DMS79 treated with DMSO at 0.1 percent for 48 hours (cell line): ENCODE measurements at regions not wholly inside any gene's neighbourhood (a gene's known extent, or its start where the extent isn't known, plus 50 kb on each side); places are given as distances from the start of the nearest gene placed in this dataset.
A peak's percentile ranks its signal among the peaks of the same experiment; 100 is the strongest.
"Not testable (repeated sequence)": the region's sequence is repeated elsewhere in the genome, so short reads cannot be mapped to it uniquely, and the experiment has no call there.

Source experiments
- DNase-seq: peaks from one replicate; lab custom pipeline; 2025; lab: John Stamatoyannopoulos, UW

DNA sequence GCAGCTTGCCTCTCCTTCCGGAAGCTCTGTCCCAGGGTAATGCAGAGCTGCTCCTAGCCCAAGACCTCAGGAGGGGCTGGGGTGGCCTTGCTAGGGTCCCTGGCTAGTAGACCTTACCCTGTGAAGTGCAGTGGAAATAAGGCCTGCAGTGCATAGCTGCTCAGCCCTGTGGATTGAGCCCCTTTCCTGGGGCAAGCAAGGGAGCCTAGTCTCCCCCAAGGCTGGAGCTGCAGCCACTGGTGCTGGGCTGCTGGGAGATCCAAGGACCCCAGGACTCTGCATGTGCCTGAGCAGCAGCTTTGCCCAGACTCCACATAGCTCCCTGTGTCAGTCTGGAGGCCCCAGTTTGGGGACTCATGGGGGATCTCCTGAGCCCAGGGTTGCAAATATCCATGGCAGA lies 57.9 kb downstream of the FANCF start:
- DNase-seq: no peak

DNA sequence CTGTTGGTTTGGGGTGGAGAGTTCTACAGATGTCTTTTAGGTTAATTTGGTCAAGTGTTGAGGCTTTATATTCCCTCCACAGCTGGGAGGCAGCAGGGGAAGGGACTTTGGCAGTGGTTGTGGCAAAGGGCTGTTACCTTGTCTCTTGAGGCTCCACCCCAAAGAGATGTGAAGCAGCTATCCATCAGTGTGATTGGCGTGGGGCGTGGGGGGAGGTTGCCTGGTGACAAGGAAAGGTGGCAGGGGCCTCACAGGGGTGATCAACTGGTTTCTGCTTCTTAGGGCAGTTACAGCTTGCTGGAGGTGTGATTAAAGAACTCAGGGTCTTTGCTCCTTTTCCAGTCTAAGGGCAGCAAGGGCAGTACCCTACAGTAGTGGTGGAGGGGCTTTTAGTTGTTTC lies 59.3 kb downstream of the FANCF start:
- DNase-seq: no peak

DNA sequence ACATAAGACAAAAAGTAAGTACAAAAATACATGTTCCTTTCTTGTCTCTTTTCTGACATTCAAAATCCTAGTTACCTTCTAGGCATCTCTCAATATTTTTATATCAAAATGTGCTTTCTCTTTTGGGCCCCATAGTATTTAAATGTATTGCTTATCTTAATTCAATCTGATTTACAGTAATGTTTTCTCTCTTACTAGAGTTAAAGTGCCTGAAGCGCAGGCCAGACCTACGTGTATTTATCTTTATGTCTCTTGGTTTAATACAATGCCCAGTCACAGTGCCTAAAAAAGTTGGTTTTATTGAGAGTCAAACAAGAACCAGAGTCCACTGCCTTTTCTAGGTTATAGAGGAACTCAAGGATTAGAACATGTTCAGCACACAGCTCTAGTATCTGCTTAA lies 64.3 kb downstream of the FANCF start:
- DNase-seq: no peak

DNA sequence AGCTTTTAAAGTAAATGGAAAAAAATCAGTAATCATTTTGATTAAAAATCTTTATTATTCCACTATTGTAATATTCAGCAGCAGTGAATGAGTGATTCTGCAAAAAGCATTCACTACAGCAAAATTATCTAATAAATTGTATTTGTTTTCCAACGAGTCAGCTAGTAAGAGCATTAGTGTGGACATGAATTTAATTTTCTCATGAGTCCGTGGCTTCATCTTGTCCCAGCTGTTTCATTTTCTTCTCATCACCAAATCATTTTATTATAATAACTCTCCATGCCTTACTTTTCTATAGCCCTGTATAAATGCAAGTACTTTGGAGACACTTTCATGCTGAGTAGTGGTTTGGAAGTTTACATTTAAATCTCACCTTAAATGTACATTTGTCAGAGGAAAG lies 66.2 kb downstream of the FANCF start:
- no peak for DNase-seq

DNA sequence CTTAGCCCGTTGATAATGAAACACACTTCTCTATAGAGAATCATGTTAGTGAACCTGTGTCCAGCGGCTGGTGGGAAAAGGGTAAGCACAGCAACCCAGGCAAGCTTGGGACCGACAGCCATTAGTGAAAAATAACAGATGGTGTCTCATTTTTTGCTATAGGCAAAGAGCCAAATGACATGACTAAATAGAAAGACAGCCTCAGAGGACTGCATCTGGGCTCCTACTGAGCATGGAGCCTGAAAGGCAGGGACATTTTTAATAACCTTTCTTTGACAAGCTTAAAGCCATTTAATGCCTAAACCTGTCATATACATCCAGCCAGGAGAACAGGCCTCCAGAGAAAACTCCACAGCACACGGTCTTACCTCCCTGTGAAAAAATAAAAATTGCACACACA lies 67.0 kb downstream of the FANCF start:
- no peak for DNase-seq

DNA sequence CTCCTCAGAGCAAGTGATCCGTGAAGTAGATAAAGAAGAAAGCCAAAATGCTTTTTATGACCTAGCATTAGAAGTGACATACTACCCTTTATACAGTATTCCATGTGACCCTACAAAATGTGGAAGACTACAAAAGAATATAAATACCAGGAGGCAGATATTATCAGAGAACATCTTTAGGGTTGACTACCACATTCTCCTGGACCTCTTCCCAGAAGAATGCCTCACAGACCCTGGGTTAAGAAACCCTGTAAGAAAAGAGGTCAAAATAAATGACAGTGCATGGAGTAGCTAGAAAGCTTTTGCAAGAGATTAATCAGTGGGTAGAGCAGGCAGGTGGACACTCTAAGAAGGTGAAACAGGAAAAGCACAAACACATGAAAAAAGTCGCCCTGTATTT lies 69.2 kb downstream of the FANCF start:
- DNase-seq: no peak

DNA sequence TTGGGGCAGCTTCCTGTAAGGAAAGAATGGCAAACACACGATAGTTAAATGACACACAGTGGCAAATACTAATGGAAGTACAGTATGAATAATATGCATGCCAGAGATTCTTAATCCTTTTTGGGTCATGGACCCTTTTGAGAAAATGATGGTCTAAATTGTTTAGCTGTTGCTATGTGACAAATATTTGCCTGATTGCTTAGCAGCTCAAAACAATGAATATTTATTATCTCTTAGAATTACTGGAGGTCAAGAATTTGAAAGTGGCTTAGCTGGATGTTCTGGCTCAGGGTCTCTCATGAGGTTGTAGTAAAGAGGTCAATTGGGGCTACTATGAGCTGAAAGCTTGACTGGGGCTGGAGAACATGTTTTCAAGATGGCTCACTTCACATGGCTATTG lies 69.7 kb downstream of the FANCF start:
- no peak for DNase-seq

DNA sequence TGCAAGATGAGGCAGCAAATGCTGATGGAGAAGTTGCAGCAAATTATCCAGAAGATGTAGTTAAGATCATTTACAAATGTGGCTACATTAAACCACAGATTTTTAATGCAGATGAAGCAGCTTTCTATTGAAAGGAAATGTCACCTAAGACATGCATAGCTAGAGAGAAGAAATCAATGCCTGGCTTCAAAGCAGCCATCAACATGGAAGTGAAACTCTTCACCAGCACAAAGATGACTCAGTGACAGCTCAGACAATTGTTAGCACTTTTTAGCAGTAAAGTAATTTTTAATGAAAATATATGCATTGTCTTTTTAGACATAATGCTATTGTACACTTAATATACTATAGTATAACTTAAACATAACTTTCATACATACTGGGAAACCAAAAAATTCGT lies 71.4 kb downstream of the FANCF start:
- no peak for DNase-seq

DNA sequence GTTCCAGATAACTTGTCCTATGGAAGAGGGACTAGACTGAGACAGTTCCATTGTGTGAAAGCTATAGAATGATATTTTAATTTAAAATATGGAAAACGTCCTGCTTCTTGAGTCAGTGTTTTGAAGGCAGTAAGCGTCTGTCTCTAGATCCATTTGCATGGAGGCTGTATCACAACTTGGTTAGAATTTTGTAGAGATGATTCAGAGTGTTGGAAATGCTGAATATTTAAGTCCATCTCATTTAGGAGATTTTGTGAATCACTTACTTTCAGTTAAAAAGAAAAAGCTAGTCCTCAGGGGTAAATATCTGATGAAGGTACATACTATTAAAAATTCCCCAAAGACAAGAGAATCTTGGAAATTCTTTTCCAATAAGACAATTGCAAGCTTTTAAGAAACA lies 72.7 kb downstream of the FANCF start:
- DNase-seq: no peak

DNA sequence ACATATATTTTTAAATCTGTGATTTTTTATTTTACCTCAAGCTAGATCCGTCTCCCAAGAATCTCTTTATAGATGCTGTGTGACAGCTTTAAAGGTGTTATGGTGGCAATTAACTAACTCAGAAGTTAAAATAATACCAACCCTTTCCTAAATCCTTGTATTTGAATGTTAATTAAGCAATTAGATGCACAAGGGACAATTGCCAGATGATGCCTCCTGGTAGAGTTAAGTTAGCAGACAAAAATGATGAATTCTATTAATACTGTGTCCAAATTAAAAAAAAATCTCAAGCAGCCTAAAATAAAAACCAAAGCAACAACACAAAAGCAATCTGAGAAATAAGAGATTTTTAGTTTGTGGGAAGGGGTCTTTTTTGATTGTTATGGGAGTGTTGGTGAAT lies 78.9 kb downstream of the FANCF start:
- DNase-seq: no peak

DNA sequence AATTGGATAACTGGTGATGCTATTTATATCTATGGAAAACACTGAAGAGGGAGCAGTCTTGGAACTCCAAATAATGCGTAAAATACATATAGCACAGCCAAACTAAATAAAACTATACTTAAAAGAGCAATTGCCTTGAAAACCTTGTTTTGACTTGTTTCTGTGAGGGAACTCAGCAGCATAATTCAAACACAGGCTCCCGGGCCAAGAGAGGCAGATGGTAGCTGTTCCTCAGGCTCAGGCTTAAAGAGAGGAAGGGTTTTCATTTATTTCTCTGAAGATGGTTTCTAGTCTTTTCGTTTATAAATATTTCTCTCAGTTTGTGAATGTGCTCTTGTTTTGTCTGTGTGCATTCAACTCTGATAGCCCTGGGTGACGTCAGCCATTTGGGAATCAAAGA lies 82.4 kb downstream of the FANCF start:
- no peak for DNase-seq

DNA sequence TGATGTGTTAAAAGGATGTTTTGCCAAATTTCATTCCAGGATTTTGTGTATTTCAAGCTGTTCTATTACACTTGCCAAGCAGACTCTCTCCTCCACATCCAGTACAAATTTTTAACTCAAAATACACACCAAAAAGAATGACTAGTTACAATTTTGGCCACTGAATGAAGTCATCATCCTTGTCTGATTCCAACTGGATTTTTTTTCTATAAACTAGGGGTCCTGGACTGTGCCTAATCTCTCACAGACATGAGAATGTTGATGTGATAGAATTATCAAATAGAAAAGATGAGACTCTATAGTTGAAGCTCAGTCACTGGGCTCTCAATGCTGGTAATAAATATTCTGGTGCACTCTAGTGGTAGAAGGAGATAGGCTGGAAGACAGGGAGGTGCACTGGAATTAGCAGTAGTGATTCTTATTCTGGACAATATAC lies 85.8 kb downstream of the FANCF start:
- DNase-seq: peak; percentile 69

DNA sequence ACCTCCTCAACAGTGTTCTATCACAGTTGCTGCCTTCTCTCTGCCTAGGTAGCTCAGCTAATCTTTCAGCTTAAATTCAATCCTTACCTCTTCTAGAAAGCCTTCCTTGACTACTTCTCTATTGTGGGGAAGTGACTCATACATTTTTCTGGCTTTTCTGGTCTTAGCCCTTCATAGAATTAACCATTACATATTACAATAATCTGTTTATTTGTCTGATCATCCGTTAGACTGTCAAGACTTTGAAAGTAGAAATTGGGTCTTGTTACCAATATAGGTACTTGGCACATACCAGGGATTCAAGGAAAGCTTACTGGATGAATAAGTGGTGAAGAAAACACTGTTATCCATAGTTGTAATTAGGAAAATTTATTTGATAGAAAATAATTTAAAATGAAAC lies 89.6 kb downstream of the FANCF start:
- no peak for DNase-seq

DNA sequence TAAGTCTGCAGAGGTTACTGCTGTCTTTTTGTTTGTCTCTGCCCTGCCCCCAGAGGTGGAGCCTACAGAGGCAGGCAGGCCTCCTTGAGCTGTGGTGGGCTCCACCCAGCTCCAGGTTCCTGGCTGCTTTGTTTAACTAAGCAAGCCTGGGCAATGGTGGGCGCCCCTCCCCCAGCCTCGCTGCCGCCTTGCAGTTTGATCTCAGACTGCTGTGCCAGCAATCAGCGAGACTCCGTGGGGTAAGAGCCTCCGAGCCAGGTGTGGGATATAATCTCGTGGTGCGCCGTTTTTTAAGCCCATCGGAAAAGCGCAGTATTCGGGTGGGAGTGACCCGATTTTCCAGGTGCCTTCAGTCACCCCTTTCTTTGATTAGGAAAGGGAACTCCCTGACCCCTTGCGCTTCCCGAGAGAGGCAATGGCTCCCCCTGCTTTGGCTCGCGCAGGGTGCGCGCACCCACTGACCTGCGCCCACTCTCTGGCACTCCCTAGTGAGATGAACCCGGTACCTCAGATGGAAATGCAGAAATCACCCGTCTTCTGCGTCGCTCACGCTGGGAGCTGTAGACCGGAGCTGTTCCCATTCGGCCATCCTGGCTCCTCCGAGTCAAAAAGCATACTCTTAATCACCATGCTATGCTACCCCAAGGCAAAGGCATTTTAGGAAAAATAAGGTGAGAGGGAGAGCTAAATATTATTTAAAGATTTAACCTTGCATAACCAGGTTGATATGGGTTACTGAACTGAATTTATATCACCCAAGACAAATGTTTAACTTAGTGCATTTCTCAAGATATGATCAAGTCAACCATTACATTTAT lies 96.8 kb downstream of the FANCF start:
- not testable (repeated sequence) for DNase-seq

DNA sequence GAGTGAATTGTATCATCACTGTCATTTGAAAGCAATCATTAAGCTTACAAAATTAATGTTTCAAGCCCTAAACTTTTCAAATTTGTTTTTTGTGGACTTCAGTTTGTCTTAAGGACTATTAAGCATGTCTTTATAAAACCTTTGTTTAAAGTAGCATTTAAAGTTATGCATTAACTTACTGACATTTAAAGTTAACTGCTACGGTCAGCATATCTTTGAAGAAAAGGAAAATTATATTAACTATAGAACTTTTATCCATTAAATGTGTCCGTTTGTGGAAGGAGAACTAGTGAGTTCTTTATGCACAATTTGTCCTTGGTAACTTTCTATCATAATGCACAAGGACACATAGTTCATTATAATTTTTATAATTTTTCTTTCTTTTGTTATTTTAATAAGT lies 103.4 kb downstream of the FANCF start:
- no peak for DNase-seq

DNA sequence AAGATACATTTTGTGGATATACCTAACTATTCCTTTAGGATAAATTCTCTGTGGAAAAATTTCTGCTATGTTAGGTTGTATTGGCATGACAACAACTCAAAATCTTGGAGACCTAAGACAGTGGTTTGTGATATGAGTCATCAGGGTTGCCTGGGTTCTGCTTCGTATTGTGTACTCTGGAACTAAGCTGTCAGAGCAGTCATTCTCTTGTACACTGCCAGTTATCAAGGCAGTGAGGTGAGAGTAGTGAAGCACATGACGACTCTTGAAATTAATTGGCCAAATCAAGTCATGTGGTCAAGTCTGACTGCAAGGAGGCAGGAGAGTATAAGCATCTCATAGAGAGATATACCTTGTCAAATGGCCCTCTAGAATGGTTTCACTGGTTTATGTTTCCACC lies 104.4 kb downstream of the FANCF start:
- peak; percentile 10 for DNase-seq

DNA sequence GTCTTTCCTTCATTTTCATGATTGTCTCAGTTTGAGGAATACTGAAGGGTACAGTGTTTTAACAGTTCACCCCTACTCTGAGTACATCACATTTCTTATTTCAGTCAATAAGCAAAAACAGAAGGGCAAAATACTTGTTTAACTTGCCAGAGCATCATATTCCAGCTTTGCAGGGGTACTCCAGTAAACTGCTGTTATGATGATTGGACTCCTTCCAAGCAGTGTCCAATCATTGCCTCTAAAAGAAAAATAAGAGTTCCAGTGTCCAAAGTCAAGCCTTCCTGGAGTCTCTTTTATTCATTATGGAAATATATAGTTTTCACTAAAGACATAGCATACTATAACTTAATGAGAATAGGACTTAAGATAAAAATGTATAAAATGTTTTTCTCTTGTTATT lies 105.1 kb downstream of the FANCF start:
- DNase-seq: no peak

DNA sequence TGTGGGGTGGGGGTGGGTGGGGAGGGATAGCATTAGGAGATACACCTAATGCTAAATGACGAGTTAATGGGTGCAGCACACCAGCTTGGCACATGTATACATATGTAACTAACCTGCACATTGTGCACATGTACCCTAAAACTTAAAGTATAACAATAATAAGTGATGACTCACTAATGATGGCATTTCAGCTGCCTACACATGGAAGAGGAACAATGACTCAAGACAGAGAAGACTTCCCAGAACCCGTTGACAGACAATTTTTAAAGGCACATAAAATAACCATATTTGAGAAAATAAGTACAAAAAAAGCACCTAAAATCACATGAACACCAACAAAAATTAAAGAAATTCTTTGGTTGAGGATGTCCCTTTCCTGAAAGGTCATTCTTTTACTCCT lies 107.3 kb downstream of the FANCF start:
- DNase-seq: not testable (repeated sequence)

DNA sequence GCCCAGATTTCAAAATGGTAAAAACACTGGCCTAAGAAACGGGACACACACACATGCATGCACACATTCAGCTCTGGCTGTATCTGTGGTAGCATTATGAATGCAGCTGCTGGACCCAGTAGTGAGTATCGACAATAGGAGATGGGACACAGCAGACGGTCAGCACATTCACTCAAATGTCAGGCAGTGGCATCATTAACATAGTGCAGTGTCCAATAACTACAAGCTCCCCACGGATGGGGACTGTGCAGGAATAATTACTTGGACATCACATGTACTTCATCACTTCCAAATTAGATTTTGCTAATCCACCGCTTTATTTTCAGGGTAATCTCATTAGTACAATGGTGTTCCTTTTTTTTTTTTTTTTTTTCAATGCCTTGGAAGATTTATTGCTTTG lies 109.5 kb downstream of the FANCF start:
- DNase-seq: no peak

DNA sequence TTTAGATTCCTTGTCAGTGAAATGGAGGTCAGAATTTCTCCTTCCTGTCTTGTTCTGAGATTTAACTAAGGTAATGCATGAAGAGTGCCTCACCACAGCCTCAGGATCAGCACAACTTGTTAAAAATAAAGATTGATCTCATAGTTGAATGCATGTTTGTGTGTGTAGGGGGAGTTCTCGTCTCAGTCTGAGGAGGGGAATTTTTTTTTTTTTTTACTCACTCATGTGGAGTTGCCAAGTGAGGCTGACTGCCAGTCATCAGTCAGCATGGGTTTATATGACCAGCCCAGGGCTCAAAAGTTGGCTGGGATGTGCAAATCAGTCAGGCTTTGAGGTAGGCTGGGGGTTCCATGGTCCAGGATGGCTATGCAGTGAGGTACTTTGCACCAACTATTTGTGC lies 113.2 kb downstream of the FANCF start:
- DNase-seq: no peak

DNA sequence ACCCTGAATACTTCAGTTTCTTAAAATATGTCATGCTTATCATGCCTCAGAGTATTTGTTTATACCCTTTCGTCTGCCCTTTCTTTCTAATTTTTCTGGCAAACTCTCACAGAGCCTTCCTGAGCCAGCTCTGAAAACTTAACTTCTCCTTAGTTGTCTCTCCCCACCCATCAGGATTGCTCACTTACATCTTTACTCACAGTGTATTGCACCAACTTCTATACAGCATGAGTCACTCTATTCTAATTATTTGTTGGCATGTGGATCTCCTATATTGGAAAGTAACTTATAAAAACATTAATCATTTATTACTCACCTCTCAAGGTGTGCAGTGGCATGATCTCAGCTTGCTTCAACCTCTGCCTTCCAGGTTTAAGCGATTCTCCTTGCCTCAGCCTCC lies 114.9 kb downstream of the FANCF start:
- DNase-seq: no peak

DNA sequence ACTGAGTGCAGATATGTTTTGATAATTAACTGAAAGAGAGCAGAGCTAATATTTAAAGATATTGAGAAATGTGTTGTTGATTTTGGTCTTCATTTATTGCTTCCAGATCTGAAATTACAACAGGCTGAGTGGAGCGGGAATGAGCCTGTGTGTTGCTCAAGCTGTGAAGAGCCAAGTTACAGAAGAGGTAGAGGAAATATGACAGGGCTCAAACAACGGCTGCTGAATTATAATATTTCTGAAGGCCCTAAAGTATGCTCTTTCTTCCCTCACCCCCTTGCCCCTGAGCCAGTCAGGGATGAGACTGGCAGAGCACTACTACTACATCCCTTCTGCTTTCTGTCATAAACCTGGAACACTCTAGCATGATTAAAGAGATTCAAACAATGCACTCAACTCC lies 115.6 kb downstream of the FANCF start:
- DNase-seq: no peak

DNA sequence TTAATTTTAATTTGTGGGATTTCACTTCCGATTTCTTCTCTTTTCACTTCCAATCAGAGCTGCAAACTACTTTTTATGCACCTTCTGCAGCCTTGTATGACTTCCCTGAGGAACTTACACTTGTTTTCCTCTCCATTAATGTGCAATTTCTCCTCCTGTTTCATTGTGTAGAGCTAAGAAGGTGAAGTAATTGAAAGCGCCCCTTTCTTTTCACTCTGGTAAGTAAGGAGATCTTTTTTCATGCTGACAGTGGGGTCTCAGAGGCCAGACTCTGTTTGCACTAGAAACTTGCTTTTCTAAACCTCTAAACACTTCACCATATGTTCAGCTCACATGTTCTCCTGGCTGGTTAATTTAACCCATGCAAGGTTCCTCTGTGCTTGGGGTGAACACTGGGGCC lies 117.0 kb downstream of the FANCF start:
- DNase-seq: peak; percentile 51

DNA sequence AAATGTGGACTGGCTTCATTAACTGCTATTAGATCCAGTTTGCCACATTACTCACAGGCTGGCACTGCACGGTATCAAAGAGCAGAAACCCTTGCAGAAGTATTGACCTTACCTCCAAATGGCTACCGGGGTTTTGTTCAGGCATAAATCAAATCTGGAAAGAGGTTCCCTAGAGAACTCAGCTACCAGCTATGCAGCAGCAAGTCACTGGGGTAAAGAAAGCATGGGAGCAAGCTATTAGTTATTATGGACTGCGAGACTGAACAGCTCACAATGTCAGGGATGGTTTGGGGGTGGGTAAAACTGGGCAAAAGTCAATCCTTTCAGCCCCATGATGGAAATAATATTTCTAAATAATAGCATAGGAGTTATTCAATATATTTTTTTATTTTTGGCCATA lies 128.1 kb downstream of the FANCF start:
- no peak for DNase-seq
